ENCODE measurements at regions not wholly inside any gene's neighbourhood (a gene's known extent, or its start where the extent isn't known, plus 50 kb on each side); places are given as distances from the start of the nearest gene placed in this dataset.

DNA sequence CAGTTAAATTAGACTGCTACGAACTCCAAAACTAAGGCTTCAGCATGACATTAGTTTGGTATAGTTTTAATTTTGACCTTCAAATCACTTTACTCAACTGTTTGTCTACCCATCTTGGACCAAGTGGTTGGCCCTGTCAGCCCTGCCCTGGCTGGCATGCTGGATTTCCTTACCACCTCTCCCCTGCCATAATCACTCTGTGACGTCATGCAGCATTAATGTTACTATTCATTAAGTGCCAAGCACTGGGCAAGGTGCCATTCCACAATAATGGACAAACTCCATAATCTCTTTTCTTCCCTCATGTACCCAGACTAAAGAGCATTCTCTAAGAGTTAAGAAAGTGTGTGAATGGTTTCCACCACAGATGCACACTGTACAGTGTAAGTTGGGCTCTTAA lies 277.0 kb upstream of the INTU start:
- H3K9me3 ChIP-seq, result no peaks in the 10 kb centered on the region
- no peak for TF ChIP-seq EP300 (IDR thresholded peaks at IDR 0.05)
- TF ChIP-seq POLR2A (IDR thresholded peaks at IDR 0.05), result no peak
- no peak overlapping the region for H3K27ac ChIP-seq
- no peak for DNase-seq
- H3K4me3 ChIP-seq, result no peak overlapping the region
- WGBS, 2 donors, result 53 to 66% methylated on average over 2 of the region's 2 CpGs
- H3K36me3 ChIP-seq, result no peaks in the 10 kb centered on the region
- H3K27me3 ChIP-seq, result no peaks in the 10 kb centered on the region
- no peak for ATAC-seq (ENCODE audit: low FRiP score in 2 of 2)
- H3K4me1 ChIP-seq, result no peaks in the 10 kb centered on the region

DNA sequence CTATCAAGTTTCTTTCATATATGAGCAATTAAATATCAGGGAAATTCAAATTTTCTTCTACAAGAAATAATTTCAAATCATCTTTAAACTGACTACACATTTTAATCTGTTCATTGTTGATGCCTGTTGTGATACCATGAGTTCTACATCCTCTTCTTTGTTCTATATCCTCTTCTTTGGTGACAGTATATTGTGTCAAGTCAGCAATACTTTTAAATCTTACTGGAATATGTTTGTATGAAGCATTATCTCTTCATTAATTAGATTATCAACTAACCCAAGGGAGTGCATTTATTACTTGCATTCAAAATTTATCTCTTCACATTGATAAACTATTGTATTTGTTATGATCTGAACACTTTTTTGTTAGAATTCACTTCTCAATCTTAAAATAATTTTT lies 275.0 kb upstream of the INTU start:
- Histone ChIP-seq H3K4me1 (no peaks in the 10 kb centered on the region), H3K27me3 (no peaks in the 10 kb centered on the region), H3K4me3 (no peak overlapping the region), H3K27ac (no peak overlapping the region), H3K9me3 (no peaks in the 10 kb centered on the region), H3K36me3 (no peaks in the 10 kb centered on the region)
- DNase-seq, result no peak
- TF ChIP-seq POLR2AphosphoS5 (IDR thresholded peaks at IDR 0.05) (no peak), POLR2A (IDR thresholded peaks at IDR 0.05) (no peak), EP300 (IDR thresholded peaks at IDR 0.05) (no peak)
- TF ChIP-seq, protein P1, sequence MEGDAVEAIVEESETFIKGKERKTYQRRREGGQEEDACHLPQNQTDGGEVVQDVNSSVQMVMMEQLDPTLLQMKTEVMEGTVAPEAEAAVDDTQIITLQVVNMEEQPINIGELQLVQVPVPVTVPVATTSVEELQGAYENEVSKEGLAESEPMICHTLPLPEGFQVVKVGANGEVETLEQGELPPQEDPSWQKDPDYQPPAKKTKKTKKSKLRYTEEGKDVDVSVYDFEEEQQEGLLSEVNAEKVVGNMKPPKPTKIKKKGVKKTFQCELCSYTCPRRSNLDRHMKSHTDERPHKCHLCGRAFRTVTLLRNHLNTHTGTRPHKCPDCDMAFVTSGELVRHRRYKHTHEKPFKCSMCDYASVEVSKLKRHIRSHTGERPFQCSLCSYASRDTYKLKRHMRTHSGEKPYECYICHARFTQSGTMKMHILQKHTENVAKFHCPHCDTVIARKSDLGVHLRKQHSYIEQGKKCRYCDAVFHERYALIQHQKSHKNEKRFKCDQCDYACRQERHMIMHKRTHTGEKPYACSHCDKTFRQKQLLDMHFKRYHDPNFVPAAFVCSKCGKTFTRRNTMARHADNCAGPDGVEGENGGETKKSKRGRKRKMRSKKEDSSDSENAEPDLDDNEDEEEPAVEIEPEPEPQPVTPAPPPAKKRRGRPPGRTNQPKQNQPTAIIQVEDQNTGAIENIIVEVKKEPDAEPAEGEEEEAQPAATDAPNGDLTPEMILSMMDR (IDR thresholded peaks at IDR 0.05), result no peak
- no peak for ATAC-seq (ENCODE audit: low FRiP score in 2 of 2)

DNA sequence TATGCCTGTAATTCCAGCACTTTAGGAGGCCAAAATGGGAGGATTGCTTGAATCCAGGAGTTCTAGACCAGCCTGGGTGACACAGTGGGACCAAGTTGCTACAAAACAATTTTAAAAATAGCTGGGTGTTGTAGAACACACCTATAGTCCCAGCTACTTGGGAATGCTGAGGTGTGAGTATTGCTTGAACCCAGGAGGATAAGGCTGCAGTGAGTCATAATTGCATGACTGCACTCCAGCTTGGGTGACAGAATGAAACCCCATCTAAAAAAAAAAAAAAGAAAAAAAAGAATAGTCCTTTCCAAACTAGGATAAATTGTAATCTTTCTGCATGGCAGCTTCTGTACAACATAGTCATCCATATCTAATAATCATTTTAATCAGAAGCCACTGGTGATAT lies 270.1 kb upstream of the INTU start:
- no peak for ATAC-seq (ENCODE audit: low FRiP score in 2 of 2)
- TF ChIP-seq EP300 (IDR thresholded peaks at IDR 0.05) (no peak), POLR2AphosphoS5 (IDR thresholded peaks at IDR 0.05) (no peak), POLR2A (IDR thresholded peaks at IDR 0.05) (no peak)
- TF ChIP-seq, protein P1 (IDR thresholded peaks at IDR 0.05), result no peak
- Histone ChIP-seq H3K27ac (no peak overlapping the region), H3K4me3 (no peak overlapping the region), H3K4me1 (no peaks in the 10 kb centered on the region), H3K36me3 (no peaks in the 10 kb centered on the region), H3K27me3 (no peaks in the 10 kb centered on the region), H3K9me3 (no peaks in the 10 kb centered on the region)
- no peak for DNase-seq

DNA sequence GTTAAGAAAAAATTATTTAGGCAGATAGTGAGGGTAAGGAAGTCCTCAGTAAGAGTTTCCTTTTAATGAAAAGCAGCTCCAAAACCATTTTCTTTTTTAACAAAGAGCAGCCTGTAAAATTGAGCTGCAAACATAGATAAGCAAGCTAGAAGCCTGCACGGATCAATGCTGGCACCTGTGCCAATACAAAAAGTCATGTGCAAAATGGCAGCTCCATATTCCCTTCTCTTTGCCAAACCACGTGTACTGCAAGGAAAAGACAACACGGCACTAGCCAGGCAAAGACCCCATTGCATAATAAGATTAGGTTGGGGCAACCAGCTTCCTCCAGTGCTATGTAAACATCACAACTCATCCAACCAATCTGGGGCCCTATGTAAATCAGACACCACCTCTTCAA lies 268.4 kb upstream of the INTU start:
- no peaks in the 10 kb centered on the region for H3K4me1 ChIP-seq
- H3K27me3 ChIP-seq, result no peaks in the 10 kb centered on the region
- DNase-seq (no peak), ATAC-seq (ENCODE audit: low FRiP score in 2 of 2) (no peak)
- TF ChIP-seq, protein P1 (IDR thresholded peaks at IDR 0.05), result no peak
- TF ChIP-seq POLR2A (IDR thresholded peaks at IDR 0.05), result no peak
- no peak for TF ChIP-seq POLR2AphosphoS5 (IDR thresholded peaks at IDR 0.05)
- TF ChIP-seq EP300 (IDR thresholded peaks at IDR 0.05), result no peak
- WGBS, 2 donors, result 61 to 68% methylated on average over 3 of the region's 3 CpGs
- H3K27ac ChIP-seq, result no peak overlapping the region
- no peak overlapping the region for H3K4me3 ChIP-seq
- no peaks in the 10 kb centered on the region for H3K9me3 ChIP-seq
- no peaks in the 10 kb centered on the region for H3K36me3 ChIP-seq

DNA sequence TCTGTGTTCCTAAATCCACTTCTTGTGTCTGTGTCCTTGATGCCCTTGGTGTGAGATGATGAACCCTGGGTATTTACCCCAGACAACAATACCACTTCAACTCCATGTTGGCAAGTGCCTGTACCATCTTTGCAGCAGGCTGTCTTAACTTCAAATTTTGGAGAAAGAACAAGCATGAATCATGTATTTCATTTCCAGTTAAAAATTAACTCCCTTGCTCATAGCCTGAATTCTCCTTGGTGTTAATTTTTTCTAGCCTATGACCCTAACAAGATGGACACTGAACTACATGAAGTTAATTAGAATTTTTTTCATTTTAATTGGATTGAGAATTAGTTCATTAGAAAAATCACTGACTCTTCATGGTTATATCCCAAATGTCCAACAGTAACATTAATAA lies 267.8 kb upstream of the INTU start:
- Histone ChIP-seq H3K36me3 (no peaks in the 10 kb centered on the region), H3K9me3 (no peaks in the 10 kb centered on the region), H3K27ac (no peak overlapping the region), H3K4me3 (no peak overlapping the region), H3K27me3 (no peaks in the 10 kb centered on the region), H3K4me1 (no peaks in the 10 kb centered on the region)
- TF ChIP-seq POLR2A (IDR thresholded peaks at IDR 0.05), result no peak
- TF ChIP-seq, protein P1 (IDR thresholded peaks at IDR 0.05), result no peak
- no peak for TF ChIP-seq POLR2AphosphoS5 (IDR thresholded peaks at IDR 0.05)
- no peak for TF ChIP-seq EP300 (IDR thresholded peaks at IDR 0.05)
- no peak for ATAC-seq (ENCODE audit: low FRiP score in 2 of 2)
- no peak for DNase-seq
